ENCODE measurements at regions not wholly inside any gene's neighbourhood (a gene's known extent, or its start where the extent isn't known, plus 50 kb on each side); places are given as distances from the start of the nearest gene placed in this dataset.

DNA sequence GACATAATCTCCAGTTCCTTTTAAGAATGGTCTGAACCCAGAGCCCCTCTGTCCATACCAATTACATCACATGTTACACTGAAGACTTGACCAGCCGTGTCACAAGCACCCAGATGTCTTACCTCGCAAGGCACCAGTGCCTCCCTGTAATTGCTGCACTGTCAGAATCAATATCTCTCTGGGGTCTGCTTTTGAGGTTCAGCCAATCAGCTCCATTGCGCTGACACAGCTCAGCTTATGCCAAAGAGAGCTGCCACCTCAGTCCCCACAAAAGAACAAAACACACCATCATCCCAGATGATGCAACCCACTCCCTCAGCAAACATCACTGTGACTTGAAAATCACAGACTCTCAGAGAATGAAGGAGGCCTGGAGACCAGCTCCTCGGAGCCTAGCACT, 82.5 kb upstream of the SORBS2 start:
- DNase-seq, result no peak

DNA sequence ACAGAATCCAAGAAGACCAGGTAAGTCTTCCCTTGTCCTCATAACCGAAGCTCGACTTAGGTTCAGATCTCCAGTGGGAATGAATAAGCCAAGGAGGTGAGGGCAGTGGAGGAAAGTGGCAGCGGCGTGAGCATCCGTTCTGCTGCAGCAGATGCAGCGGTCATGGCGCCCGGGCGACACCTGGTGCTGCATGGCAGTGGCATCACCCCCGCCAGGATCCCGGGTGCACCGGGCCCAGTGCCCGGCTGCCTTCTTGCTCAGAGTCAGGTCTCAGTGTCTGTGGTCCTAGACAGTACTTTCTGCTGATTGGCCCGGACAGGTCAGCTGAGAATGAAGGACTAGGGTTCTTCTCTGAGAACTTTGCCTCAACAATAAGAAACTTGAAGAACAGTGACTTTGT, 83.4 kb upstream of the SORBS2 start:
- DNase-seq, result no peak

DNA sequence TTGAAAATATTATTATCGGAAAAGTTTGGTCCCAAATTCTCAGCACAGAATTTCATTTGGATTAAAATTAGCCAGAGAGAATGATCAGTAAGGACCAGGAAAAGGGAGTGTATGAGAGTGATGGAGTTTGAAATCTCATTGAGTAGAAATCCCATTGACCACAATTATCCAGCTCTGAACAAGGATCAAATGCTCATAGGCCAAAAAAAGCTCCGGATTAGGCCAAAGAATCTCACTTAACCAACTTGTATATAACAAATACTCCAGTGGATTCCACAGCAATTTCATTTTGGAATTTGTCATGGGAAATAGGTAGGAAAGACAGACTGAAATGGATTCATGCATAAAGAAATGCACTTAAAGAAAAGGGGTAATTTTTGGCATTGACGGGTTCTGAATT, 83.9 kb upstream of the SORBS2 start:
- DNase-seq, result no peak

DNA sequence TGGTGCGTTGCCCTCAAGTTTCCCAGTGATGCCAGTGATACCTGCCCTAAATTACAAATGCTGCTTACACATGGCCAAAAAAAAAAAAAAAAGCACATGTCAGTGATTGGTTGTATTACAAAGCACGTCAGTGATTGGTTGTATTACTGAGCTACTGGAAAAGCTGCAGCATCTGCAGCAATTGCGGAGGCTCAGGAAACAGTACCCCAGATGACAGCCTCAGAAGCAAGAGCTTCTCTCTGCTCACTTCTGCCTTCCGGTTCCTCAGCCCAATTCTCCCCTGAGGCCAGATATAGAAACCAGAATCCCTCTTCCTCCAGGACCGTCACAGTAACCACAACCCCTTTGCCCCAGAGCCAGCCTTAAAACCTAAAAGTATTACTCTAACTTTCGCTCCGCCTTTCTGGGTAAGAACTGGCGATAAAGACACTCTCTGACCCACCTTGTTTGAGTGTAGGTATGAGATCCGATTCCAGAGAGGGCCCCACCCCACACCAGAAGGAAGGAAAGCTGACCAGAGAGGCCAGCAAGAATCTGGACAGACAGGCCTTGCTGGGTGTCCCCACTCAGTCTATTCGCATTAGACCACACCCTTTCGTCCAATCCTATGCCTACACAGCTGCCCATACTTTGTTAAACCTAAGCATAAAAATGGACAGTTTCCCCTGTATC, 85.0 kb upstream of the SORBS2 start:
- no peak for DNase-seq

DNA sequence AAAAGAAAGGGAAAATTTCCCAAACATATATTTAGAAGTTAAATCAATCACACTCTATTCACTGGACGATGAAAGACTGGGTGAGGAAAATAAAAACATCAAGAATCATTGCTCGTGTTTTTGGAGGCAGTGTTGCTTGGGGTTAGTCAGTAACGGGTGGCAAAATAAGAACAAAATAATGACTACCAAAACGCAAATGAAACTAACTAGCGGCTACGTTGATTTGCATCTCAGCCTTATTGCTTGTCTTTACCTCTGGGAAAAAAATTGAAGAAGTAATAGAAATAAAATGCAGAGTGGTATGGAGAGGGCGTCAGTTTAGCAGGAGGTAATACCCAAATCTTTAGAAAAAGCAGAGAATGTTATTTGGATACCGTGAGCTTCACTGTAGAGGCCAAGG, 86.4 kb upstream of the SORBS2 start:
- no peak for DNase-seq

DNA sequence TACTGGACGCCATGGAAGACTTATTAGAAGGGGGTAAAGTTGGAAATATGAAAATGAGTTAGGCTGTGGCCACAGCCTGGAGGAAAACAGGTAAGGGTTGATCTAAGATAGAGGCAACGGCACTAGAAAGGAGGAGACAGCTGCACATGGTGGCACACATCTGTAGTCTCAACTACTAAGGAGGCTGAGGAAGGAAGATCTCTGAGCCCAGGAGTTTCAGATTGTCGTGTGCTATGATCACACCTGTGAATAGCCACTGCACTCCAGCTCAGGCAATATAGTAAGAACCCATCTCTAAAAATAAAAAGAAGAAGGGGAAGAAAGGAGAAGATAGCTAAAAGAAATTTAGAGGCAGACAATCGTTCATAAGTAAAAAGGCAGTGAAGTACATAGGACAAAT, 87.8 kb upstream of the SORBS2 start:
- DNase-seq, result no peak

DNA sequence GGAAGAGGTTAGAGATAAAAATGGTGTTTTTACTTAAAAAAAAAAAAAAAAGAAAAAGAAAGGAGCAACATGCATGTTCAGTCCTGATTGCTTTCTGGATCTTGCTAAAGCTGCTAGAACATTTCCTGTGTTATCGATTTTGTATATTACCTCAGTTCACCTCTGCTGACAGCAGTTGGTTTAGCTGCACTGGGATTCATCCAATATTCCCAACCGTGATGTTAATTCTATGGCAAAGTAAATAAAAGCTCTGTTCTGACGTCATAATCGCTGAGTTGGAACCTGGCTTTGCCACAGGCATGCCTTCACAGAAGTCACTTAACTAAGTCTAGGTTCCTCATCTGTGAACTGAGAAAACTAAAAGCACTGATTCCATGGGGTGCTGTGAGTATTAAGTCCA, 90.7 kb upstream of the SORBS2 start:
- DNase-seq, result no peak

DNA sequence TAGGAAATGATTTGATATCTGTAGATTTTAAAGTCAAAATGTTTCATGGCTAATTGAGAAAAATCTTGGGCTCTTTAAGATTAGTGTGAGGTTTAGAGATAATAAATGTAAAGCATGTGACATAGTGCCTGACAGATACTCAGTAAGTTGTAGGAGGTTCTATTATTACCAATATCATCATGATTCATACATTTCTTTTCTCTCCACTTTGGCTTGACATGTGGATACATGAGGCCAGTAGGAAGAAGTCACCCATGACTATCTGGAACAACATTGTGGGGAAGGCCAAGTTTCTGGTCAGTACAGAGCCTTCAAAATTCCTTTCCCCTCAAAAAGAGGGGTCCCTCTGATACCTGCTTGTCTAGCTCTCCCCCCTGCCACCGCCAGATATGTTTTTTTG, 91.2 kb upstream of the SORBS2 start:
- DNase-seq, result no peak

DNA sequence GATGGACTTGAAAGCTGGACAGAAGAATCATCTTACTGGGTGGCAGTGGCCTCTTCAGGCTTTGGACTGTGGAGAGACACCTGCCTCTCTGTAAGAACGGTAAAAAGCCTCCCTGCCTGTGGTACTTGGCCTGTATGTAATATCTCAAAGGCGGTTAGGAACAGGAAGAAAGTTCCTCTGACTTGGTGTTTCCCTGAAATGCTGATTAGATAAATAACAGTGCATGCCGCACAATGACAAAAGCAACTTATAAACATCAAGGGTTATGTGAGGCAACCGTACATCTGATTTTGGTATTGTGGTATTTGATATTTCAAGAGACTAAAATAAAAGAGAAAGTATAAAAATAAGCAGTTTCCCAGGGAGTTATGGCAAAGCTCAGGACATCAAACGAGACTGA, 92.4 kb upstream of the SORBS2 start:
- DNase-seq, result no peak

DNA sequence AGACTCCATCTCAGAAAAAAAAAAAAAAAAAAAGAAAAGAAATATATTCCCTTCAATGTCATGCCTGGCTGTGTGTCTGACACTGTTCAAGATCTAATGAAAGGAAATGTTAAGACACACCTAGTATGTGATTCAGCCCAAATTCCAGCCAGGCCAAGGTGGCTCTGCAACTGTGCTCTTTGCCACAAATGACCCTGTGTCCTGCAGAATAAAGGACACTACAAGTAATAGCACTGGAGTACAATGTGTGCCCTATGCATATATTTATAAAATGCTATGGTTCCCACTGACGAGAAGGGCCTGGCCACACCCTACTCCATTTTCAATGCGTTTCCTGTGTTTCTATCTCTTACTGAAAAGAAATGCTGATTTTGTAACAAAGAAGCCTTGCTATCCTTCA, 98.0 kb upstream of the SORBS2 start:
- DNase-seq, result no peak

DNA sequence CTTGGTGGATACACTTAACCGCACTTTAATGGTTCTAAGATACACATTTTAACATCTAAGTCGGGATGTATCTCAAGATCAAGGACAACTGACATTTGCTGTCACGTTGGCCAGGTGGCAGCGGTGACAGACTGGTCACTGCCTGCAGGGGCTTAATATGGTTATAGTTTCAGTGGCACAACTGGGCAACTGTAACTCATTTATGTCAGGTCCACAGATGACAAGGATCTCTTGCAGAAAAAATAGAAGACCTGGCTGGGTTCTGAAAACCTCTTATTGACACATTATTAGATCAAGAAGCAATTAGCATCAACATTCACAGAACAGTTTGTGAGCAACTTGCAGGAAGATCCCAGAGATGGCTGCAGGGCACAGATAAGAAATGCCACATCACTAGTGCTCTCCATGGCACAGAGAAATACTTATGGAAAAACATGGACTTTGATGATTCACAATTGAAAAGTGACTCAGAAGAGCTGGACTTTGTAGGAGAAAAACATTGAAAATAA, 99.6 kb upstream of the SORBS2 start:
- DNase-seq, result no peak

DNA sequence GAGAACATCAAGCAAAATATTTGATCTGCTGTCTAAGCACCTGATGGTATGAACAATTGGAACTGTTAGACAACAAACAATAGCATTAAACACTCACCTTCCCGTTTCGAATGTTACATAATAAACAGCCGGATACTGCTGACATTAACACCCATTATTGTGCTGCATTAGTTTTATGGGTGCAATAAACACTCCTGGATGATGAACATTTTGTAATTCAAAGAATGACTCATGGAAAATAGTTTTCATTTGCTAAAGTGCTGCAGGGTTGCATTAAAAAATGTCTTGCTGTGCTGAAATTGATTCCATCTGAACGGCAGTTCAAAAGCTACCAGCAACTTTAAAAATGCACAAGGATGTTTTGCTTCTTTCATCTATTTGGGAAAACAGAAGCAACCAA, 100.8 kb upstream of the SORBS2 start:
- no peak for DNase-seq

DNA sequence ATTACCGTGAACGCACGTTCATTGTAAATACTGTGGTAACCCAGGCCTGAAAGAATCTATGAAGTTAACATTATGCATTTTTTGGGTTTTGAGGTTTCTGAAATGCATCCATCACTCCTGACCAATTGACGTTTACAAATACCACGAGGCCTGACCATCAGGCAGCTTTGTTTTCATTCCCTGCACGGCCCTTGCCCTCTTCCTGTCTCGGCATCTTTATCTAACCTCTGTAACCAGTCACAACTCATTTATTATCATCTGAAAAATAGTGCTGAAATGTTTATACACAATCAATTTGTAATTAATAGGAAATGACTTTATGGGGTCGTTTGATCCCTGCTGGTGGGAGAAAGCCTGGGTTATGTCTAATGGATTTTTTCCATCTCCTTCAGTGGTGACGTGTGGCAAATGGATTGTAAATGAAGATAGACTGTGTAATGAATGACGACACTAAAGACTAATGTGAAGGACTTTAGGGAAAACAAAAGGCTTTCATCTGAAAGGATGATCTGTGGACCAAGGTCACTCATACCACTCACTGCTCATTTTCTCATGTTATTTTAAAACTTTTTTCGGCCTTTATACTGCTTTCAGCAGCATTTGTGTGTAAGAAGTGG, 102.7 kb upstream of the SORBS2 start:
- no peak for DNase-seq

DNA sequence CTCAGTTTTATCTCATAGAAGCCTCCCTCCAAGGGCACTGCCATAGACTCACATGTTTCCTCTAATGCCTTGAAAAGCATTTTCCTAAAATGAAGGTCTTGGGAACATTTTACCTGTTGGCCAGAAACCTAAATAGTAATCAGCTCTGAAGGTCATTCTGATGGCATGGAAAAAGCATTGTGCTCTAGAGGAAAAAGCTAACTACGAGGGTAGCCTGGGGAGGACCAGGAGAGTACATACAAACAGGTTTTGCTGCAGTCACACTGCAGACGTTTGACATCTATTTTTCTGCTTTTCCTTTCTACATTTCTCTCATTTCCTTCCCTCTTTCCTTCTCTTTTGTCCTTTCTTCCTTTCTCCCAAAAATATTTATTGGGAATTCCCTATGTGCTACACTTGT, 103.3 kb upstream of the SORBS2 start:
- DNase-seq, result no peak

DNA sequence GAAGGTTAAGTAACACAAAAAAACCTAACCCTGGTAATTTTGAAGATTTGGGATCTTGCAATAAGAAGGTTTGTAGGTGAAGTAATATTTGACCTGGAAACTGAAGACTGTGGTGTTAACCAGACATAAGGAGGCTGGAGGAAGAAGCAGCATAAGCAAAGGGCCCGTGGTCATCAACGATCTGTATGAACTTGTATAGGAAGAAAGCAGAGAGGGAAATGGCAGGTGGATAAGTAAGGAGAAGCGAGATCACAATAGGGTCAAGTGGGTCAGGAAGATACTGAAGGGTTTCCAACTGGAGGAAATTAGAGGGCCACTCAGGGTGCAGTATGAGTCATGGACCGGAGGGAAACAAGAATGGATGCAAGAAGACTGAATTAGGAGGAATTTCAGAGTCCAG, 103.8 kb upstream of the SORBS2 start:
- no peak for DNase-seq

DNA sequence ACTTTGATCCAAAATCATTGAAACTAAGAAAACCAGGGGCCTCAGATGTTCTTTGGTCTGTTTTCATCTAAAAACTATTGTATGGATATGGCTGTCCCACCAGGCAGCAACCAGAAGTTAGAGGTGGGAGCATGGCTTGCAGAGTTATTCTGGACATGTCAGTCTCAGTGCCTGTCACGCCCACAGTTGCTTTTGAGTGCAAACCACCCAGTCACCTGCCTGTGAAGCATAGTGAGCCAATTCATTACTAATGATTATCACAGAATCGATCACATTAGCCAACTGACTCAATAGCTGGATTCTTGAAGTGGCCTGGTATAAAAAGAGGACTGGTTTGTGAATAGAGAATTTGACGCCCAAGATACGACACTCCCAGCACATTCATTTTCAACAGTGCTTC, 104.2 kb upstream of the SORBS2 start:
- no peak for DNase-seq

DNA sequence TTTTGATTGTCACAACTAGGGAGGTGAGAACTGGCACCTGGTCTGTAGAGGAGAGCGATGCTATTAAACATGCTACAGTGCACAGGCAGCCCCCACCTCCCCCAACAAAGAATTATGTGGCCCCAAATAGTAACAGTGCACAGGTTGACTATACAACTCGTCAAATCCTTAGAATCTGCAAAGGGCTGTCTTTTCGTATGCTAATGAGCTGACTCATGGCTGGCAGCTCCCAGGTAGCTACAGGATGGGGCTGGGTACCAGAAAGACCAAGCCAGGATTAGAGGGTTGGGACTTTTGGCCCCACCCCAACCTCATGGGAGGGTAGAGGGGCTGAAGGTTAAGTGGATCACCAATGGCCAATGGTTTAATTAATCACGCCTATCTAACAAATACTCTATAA, 104.7 kb upstream of the SORBS2 start:
- no peak for DNase-seq

DNA sequence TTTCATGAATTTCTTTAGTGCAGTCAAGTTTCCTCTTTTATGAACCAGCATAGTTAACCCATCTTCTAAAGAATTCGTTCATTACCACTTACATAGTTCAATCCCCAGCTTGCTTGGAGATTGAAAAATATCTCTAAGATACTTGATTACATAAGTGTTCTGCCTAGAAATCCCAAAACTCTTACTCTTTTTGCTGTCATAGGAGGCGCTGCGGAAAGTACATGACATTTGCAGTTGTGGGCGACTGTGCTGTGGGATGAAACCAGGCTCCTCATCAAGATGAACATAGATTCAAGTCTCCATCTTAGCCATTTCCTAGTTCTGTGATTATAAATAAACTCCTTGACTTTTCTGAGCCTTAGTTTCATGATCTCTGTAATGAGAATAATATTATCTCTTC, 107.1 kb upstream of the SORBS2 start:
- no peak for DNase-seq

DNA sequence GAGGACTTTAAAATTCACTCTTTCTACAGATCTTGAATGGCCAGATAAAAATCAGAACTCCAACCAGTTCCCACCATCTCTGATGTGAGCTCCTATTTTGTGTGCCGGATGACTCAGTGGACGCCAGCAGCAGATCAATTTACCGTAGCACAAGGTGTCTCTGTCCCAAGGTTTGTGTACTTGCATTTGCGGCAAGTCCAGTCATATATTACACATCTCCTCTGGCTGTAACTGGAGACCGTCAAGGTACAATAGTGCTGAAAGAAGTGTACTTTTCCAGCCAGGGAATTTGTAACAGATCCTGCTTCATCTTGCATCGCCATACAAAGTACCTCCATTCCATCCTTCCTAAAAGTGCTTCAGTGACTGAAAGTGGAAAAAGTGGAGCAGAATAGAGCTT, 108.2 kb upstream of the SORBS2 start:
- no peak for DNase-seq

DNA sequence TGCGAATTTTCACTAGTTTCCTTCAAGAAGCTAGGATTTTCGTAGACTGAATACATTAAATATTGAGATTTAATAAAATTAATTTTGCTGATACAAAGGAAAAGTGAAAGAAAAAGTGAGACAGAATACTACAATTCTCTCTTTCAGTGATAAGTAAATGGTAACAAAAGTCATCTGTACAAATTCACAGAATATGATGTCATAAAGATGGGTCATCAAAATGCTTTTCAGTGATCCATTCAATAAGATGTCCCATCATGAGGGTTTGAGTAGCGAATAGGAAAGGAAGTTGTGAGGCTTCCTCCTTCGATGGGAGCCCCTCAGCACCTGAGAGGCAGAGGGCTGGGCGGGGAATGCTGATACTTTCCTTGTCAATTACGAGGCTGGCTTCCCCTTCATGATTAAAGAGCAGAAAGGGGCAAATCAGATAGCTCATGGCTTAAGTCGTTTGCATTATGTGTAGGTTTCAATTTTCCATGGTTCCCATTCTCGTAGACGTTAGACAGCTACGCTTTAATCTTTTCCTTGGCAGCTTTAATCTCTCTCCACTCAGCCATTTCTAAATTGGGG, 108.8 kb upstream of the SORBS2 start:
- no peak for DNase-seq

DNA sequence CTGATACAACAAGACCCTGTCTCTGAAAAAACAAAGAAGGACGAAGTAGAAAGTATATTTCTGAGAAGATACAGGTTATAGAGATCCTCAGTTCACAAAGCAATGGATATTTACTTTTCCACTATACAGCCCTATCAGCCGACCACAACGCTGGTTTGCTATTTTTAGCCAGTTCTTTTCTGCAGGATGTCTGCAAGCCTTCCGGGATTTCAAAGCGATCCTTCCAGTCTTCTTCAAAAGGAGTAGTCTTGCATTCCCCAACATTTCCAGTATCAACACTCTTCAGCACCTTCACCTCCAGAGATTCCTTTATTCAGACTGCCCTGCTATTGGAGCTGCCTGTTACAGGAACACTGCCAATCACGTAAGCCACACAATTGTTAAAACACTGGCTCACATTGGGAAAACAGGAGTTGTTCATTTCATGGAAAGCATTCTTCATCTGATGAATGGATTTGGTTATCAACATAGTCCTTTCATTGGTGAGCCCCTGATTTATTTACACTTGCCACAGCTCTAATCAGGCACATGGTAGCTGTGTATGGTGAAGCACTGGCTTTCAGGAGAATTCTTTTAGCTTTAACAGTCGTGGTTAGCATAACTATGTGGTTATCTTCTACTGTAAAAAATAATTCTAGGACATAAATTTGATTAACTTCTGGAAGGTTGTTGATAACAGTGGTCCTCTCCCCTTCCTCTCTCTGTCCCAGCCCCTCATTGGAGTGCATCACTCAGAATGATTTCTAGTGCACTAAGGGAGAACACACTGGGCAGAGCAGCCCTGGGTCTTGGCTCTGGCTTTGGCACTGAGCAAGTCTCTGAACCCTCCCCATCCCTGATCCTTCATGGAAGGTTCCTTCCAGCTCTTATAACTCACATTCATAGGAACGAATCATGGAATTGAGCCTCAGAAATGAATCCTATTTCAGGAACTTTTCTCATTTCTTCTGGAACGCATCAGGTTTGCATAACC, 109.9 kb upstream of the SORBS2 start:
- no peak for DNase-seq

DNA sequence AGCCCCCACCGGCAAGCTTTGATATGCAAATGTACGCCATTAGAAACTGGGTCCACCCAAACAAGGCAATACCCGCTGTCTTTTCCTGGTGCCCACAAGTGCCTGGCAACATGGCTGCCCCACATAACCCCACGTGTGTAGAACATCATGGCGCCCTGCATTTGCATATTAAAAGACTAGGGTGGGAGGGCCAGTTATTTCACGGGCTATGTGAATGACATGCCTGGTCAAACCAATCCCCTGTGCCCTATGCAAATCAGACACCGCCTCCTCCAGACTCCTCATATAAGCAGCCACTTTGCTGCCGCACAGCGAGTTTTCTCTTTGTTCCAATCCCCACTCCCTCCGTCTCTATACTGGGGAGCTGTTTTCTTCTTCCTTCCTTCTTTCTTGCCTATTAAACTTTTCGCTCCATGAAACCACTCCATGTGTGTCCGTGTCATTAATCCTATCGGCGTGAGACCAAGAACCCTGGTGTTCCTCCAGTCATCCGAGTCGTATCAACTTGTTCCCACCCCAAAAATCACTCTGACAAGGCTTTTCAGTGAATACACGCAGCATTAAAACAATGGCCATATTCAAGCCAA, 112.6 kb upstream of the SORBS2 start:
- no peak for DNase-seq

DNA sequence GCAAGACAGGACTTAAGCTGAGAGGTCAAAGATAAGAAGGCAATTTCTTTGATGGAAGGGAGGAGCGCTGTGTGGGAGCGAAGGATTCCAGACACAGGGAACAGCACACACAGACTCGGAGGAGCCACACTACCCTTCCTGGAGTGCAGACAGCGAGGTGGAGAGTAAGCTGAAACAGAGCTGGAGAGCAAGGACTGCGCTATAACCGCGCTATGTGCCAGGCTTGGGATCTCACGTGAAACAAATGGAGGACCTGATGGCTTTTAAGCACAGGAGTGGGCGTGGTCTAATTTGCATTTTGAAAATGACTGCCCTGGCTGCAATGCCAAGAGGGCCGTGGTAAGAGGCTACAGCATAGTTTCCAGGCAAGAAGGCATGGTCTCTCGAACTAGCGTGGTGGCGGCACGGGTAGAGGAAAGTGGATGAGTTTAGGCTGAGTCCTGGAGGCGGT, 113.9 kb upstream of the SORBS2 start:
- no peak for DNase-seq
